ENCODE measurements at regions not wholly inside any gene's neighbourhood (a gene's known extent, or its start where the extent isn't known, plus 50 kb on each side); places are given as distances from the start of the nearest gene placed in this dataset.
"Not testable (repeated sequence)": the region's sequence is repeated elsewhere in the genome, so short reads cannot be mapped to it uniquely, and the experiment has no call there.

- DNase-seq (ENCODE audit: low read depth): no peak
Measured at GRCh38 chr21:25240974-25241373, 366.3 kb downstream of the MRPL39 start.

- DNase-seq (ENCODE audit: low read depth): no peak
Measured at GRCh38 chr21:25234857-25235801, 372.2 kb downstream of the MRPL39 start.

GRCh38 chr21:25220954-25221353 is 386.3 kb downstream of the MRPL39 start:
- DNase-seq (ENCODE audit: low read depth): no peak

GRCh38 chr21:25220169-25220568 is 387.1 kb downstream of the MRPL39 start:
- DNase-seq (ENCODE audit: low read depth): no peak

- no peak for DNase-seq (ENCODE audit: low read depth)
Measured at GRCh38 chr21:25215698-25216384, 391.4 kb downstream of the MRPL39 start.

GRCh38 chr21:25214676-25215075 is 392.6 kb downstream of the MRPL39 start:
- DNase-seq (ENCODE audit: low read depth): no peak

DNA sequence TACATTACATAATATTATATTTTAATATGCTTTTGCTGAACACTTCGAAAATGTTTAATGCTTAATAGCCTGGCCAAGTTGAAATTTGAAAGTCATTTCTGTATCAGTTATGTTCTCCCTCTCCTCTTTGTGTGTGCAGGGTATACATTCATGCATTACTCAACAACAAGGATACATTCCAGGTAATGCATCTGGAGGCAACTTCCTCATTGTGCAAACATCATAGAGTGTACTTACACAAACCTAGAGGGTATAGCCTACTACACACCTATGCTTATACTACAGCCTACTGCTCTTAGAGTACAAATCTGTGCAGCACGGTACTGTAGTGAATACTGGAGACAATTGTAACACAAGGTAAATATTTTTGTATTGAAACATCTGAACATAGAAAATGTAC is 407.3 kb downstream of the MRPL39 start:
- DNase-seq (ENCODE audit: low read depth): no peak

- DNase-seq (ENCODE audit: low read depth): no peak
Measured at GRCh38 chr21:25191141-25191540, 416.1 kb downstream of the MRPL39 start.

DNA sequence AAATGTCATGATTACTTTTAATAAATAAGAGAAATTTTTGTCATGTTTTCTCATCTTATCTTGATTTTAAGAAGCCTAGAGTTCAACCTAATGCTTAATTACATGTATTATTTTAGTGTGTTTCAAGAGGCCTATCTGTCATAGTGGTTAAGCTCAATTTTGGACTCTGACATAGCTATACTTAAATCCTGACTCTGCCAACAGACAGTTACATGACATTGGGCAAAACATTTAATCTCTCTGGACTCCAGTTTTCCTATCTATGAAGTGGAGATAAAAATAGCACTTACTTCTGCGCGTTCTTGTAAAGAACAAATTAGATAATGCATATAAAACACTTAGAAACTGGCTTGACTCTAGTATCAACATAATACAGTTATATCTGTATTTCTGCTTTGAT is 417.8 kb downstream of the MRPL39 start:
- no peak for DNase-seq (ENCODE audit: low read depth)

DNA sequence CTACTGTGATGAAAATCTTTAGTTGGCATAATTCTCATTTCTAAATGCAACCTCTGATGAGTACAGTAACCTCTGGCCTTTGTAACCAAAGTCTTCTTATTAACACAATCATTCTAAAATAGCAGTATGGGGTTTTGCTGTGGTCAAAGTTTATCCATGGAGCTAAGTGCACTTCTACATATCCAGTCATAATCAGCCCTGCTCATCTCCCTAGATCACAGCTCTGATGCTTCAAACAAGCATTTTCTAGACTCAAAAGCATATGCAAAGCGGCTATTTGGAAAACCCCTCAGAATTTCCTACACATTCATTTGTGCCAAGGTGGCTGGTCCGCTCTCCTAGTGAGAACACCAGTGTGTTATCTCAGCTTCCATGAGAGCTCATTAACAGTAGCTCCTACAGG is 418.6 kb downstream of the MRPL39 start:
- no peak for DNase-seq (ENCODE audit: low read depth)

DNA sequence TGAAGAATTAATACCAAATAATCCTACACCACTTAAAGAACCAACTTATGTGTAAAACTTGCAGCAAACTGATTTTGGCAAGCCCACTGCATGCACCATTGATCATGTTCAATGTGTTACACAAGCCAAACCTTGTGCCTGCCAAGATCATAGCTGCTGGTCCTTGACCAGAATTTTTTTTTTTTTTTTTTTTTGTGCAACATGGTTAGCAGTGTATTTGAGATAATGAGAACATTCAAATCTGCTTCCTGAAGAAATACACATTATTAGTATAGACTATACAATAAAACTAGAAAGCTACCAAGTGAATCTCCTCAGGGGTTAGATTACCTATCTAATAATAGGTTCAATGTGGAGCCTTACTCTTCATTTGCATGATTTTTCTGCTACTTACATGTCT is 421.0 kb downstream of the MRPL39 start:
- DNase-seq (ENCODE audit: low read depth): no peak

DNA sequence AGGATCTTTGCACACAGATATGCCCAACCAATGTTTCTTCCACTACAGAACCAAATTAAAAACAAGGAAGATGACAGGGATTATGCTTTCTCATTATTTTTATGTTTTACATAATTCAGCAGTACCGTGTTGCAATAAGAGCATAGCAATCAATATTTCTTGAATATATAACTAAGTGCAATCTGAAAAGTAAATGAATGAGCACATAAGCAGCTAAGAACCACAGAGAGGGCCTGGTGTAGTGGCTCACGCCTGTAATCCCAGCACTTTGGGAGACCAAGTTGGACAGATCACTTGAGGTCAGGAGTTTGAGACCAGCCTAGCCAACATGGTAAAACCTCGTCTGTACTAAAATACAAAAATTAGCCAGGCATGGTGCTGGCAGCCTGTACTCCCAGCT is 423.7 kb downstream of the MRPL39 start:
- no peak for DNase-seq (ENCODE audit: low read depth)

- not testable (repeated sequence) for DNase-seq (ENCODE audit: low read depth)
Measured at GRCh38 chr21:25181690-25182089, 425.6 kb downstream of the MRPL39 start.

DNA sequence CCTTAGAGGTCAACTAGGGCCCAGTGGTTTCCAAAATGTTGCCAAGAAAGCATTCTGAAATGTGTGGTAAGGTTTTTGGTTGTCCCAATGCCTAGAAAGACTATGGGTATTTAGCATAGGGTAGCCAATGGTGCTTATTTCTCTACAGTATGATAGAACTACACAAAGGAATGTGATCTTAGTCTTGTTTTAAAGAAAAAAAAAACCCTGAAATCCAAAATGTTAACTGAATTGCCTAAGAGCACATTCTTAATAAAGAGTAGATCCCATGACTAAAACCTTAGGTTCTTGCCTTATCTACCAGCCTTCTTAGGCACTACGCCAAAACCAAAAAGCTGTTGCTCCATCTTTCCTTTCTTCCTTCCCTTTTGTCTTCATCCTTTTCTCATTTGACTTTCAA is 428.2 kb downstream of the MRPL39 start:
- DNase-seq (ENCODE audit: low read depth): no peak

DNA sequence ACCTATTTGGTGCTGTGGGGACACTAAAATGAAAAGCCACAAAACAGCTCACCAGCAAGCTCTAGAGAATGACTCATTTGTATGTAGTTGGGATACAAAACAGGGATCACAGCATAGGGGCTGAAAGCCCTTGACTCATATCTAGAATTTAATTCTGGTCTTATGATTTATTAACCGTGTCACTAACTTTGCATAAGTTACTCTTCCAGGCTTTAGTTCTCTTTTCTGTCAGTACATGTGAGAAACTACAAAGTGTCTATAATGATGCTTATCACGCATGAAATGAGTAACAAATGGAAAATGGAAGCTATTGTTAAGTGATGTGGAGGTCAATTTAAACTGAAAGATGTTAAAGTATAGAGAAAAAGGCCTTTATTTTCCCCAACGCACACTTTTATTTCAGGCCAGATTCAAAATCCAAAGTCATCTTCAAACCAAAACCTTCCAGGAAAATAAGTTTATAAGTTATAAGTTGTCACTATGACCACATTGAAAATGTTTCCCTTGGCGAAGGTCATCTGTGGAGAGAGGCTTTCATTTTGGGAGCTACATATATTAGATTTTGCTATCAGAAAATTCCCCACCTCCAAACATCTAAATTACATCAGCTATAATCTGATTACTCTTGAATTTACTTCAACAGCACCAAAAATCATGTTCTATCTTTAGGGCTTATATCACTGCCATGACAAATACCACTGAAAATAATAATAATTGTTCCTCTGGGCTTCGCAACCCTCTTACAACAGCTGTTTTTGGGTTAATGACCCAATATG is 430.5 kb downstream of the MRPL39 start:
- DNase-seq (ENCODE audit: low read depth): no peak

DNA sequence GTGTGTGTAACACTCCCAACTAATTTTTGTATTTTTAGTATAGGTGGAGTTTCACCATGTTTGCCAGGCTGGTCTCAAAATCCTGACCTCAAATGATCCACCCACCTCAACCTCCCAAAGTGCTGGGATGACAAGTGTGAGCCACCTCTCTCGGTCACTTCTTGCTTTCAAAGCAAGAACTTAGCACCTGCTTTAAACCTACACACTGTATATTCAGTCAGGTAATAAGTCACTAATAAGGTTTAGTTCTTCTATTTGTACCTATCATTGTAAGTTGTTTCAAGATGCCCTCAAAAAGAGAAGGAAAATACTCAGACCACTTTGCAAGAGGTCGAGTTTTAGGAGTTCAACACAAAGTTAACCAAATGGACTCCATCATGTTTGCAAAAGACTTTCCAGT is 431.3 kb downstream of the MRPL39 start:
- DNase-seq (ENCODE audit: low read depth): no peak

DNA sequence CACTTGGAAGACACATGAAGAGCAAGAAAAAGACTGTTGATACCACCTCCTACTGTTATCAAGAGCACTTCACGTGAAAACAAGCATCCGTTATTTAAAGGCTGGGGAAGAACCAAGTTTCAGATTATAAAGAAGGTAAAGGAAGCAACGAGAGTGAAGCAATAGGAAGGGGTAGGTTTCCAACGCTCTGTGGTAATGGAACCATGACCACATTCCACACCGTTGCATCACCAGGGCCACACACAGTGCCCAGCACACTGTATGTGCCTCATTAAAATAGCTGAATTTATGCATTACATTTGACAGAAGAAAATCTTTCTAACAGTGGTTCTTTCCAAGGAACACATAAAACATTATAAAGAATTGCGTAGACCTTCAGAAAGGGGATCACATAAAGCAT is 435.8 kb downstream of the MRPL39 start:
- DNase-seq (ENCODE audit: low read depth): no peak

- DNase-seq (ENCODE audit: low read depth): no peak
Measured at GRCh38 chr21:25170681-25171080, 436.6 kb downstream of the MRPL39 start.

- no peak for DNase-seq (ENCODE audit: low read depth)
Measured at GRCh38 chr21:25169370-25169769, 437.9 kb downstream of the MRPL39 start.

GRCh38 chr21:25166904-25167303 is 440.4 kb downstream of the MRPL39 start:
- not testable (repeated sequence) for DNase-seq (ENCODE audit: low read depth)

GRCh38 chr21:25161571-25161970 is 445.7 kb downstream of the MRPL39 start:
- DNase-seq (ENCODE audit: low read depth): no peak

DNA sequence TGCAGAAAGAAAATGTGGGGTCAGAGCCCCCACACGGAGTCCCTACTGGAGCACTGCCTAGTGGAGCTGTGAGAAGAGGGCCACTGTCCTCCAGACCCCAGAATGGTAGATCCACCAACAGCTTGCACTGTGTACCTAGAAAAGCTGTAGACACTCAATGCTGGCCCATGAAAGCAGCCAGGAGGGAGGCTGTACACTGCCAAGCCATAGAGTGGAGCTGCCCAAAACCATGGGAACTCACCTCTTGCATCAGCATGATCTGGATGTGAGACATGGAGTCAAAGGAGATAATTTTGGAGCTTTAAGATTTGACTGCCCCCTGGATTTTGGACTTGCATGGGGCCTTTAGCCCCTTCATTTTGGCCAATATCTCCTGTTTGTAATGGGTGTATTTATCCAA is 452.3 kb downstream of the MRPL39 start:
- not testable (repeated sequence) for DNase-seq (ENCODE audit: low read depth)

DNA sequence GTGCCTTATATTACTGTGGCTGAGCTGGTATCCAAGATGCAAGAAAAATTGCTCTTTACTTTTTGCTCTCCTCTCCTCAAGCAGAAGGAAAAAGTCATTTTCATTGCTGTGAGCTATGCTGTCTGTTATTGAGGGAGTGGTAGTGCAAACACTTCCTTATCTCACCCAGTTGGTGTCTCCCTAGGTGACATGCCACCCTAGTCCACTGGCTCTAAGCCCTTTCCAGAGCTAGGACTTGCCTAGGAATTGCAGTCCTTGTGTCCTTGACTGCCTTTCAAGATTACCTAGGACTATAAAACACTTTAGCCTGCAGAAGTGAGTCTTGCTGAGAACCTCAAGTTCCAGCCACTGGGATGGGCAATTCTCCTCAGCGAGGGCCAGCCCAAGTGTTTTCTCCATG is 458.3 kb downstream of the MRPL39 start:
- no peak for DNase-seq (ENCODE audit: low read depth)
